PC-3 (cell line): ENCODE measurements at regions not wholly inside any gene's neighbourhood (a gene's known extent, or its start where the extent isn't known, plus 50 kb on each side); places are given as distances from the start of the nearest gene placed in this dataset.

Experiments
- ATAC-seq: fragments of 200-7000 bp; cut with Tn5 transposase; 2 replicates; pipeline ENCODE4 v1.9.1; 2020; ENCODE audit warnings: mild to moderate bottlenecking, moderate library complexity
- BruUV-seq: library from RNA; stranded (reverse); fragments of 400-500 nt; replicated peaks from 2 replicates; lab custom pipeline; 2021; lab: Mats Ljungman, UMichigan
- CTCF ChIA-PET: fragments of 300-600 bp; sonication (Branson Sonifier 250); formaldehyde crosslinking; loops from one replicate; lab custom pipeline; 2022; ENCODE audit warnings: antibody characterized with exemption; lab: Charles Lee
- POLR2A ChIA-PET: fragments of 300-600 bp; sonication (Branson Sonifier 250); formaldehyde crosslinking; loops from one replicate; lab custom pipeline; 2022; ENCODE audit warnings: antibody characterized with exemption; ENCODE audit not compliant: unreplicated experiment; lab: Charles Lee
- DNase-seq: peaks from one replicate; pipeline ENCODE4 v3.0.0-alpha.2; 2015
- H2AFZ ChIP-seq: fragments of 300-600 bp; sonication (generic); 2 replicates; pipeline ENCODE4 v1.6.0; 2016; ENCODE audit warnings: antibody characterized with exemption, low read length
- H3F3A ChIP-seq: fragments of 300-600 bp; sonication (generic); one replicate; pipeline ENCODE4 v1.6.0; 2017; ENCODE audit warnings: antibody characterized with exemption, low read length, control low read depth, mild to moderate bottlenecking; ENCODE audit not compliant: unreplicated experiment
- H3K27ac ChIP-seq: fragments of 300-600 bp; sonication (generic); 2 replicates; pipeline ENCODE4 v1.5.1; 2016; ENCODE audit warnings: mild to moderate bottlenecking, low read length
- H3K27me3 ChIP-seq: fragments of 300-600 bp; sonication (generic); 2 replicates; pipeline ENCODE4 v1.6.1; 2016; ENCODE audit warnings: low read length, mixed read lengths
- H3K36me3 ChIP-seq: fragments of 300-600 bp; sonication (generic); 2 replicates; pipeline ENCODE4 v1.6.1; 2016; ENCODE audit warnings: low read depth, mixed run types, low read length, mixed read lengths
- H3K4me1 ChIP-seq: fragments of 300-600 bp; sonication (generic); 2 replicates; pipeline ENCODE4 v1.5.1; 2016; ENCODE audit warnings: low read length; ENCODE audit not compliant: insufficient read depth
- H3K4me2 ChIP-seq: fragments of 300-600 bp; sonication (generic); 2 replicates; pipeline ENCODE4 v1.6.0; 2016; ENCODE audit warnings: low read length
- H3K4me3 ChIP-seq: fragments of 300-600 bp; sonication (generic); 2 replicates; pipeline ENCODE4 v1.5.1; 2016; ENCODE audit warnings: mild to moderate bottlenecking, low read length, mixed read lengths
- H3K79me2 ChIP-seq: fragments of 300-600 bp; sonication (generic); 2 replicates; pipeline ENCODE4 v1.6.1; 2017; ENCODE audit warnings: low read length, mixed read lengths
- H3K9ac ChIP-seq: fragments of 300-600 bp; sonication (generic); 2 replicates; pipeline ENCODE4 v1.6.0; 2016; ENCODE audit warnings: mild to moderate bottlenecking, low read length
- H3K9me2 ChIP-seq: fragments of 300-600 bp; sonication (generic); replicated peaks from 2 replicates; pipeline ENCODE4 v1.6.1; 2016; ENCODE audit warnings: mixed run types, low read length, mixed read lengths
- H3K9me3 ChIP-seq: fragments of 300-600 bp; sonication (generic); 2 replicates; pipeline ENCODE4 v1.6.1; 2016; ENCODE audit warnings: low read length, mixed read lengths
- H4K20me1 ChIP-seq: fragments of 300-600 bp; sonication (generic); 2 replicates; pipeline ENCODE4 v1.6.1; 2016; ENCODE audit warnings: low read length, mixed read lengths
- EZH2 ChIP-seq: fragments of 300-600 bp; sonication (generic); IDR thresholded peaks from one replicate; pipeline ENCODE4 v1.6.1; 2017; ENCODE audit warnings: antibody characterized with exemption, mild to moderate bottlenecking, low read length; ENCODE audit not compliant: unreplicated experiment
- EZH2phosphoT487 ChIP-seq: fragments of 300-600 bp; sonication (generic); IDR thresholded peaks from 2 replicates; pipeline ENCODE4 v1.6.1; 2018; ENCODE audit warnings: mild to moderate bottlenecking, antibody characterized with exemption, low read length, borderline replicate concordance
- intact Hi-C: fragments of 100-400 bp; cut with micrococcal nuclease; formaldehyde crosslinking; loops from 2 replicates; pipeline ENCODE4 v1.9.0; 2023
- TF ChIP-seq, protein P1 (sequence below): fragments of 300-600 bp; sonication (generic); conservative IDR thresholded peaks from 2 replicates; pipeline ENCODE4 v1.5.1; 2017; ENCODE audit warnings: antibody characterized with exemption, low read depth, mild to moderate bottlenecking, low read length

DNA sequence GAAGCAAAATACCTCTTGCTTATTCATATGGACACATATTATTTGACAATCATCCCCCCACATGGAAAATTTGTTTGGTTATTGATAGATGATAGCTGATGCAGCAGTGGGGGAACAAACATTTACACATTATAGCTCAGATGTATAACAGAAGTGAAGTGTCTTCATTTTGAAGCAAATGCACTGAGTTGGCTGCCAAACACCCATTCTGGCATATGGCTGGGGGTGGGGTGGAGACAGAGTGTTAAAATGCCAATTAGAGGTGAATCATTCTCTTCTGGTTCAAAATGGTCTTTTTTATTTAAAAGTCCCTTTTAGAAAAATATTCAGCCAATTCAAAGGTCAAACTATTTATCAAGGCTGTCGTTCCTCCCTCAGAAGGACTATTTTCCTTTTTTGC lies 157.3 kb upstream of the TRPC6 start:
- Histone ChIP-seq H3F3A (no peaks in the 10 kb centered on the region), H4K20me1 (no peaks in the 10 kb centered on the region), H3K9ac (no peak overlapping the region), H3K27me3 (no peaks in the 10 kb centered on the region), H3K27ac (no peak overlapping the region), H3K4me3 (no peak overlapping the region), H3K9me3 (no peaks in the 10 kb centered on the region), H3K4me2 (no peak overlapping the region), H3K4me1 (no peaks in the 10 kb centered on the region), H3K79me2 (no peaks in the 10 kb centered on the region), H2AFZ (no peak overlapping the region), H3K9me2 (no peaks in the 10 kb centered on the region), H3K36me3 (no peaks in the 10 kb centered on the region)
- TF ChIP-seq EZH2phosphoT487 (no peak), EZH2 (no peak)
- TF ChIP-seq, protein P1, sequence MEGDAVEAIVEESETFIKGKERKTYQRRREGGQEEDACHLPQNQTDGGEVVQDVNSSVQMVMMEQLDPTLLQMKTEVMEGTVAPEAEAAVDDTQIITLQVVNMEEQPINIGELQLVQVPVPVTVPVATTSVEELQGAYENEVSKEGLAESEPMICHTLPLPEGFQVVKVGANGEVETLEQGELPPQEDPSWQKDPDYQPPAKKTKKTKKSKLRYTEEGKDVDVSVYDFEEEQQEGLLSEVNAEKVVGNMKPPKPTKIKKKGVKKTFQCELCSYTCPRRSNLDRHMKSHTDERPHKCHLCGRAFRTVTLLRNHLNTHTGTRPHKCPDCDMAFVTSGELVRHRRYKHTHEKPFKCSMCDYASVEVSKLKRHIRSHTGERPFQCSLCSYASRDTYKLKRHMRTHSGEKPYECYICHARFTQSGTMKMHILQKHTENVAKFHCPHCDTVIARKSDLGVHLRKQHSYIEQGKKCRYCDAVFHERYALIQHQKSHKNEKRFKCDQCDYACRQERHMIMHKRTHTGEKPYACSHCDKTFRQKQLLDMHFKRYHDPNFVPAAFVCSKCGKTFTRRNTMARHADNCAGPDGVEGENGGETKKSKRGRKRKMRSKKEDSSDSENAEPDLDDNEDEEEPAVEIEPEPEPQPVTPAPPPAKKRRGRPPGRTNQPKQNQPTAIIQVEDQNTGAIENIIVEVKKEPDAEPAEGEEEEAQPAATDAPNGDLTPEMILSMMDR: no peak
- ChIA-PET POLR2A (no interaction called here), CTCF (no interaction called here)
- ATAC-seq (no peak), DNase-seq (no peak)
- intact Hi-C loops: no loop called here
- no TSS peak for BruUV-seq

- POLR2A ChIA-PET: no interaction called here
- TF ChIP-seq EZH2phosphoT487: no peak
- TF ChIP-seq EZH2: no peak
- TF ChIP-seq, protein P1: no peak
- DNase-seq (no peak), ATAC-seq (no peak)
- Histone ChIP-seq H3F3A (no peaks in the 10 kb centered on the region), H3K36me3 (no peaks in the 10 kb centered on the region), H4K20me1 (no peaks in the 10 kb centered on the region), H3K9me3 (no peaks in the 10 kb centered on the region), H2AFZ (no peak overlapping the region), H3K4me1 (no peaks in the 10 kb centered on the region), H3K27me3 (no peaks in the 10 kb centered on the region), H3K4me2 (no peak overlapping the region), H3K79me2 (no peaks in the 10 kb centered on the region), H3K27ac (no peak overlapping the region), H3K9ac (no peak overlapping the region), H3K4me3 (no peak overlapping the region), H3K9me2 (no peaks in the 10 kb centered on the region)
- BruUV-seq: no TSS peak
- intact Hi-C loops: no loop called here
- CTCF ChIA-PET: no interaction called here
Measured at GRCh38 chr11:101738452-101738851, 154.6 kb upstream of the TRPC6 start.

DNA sequence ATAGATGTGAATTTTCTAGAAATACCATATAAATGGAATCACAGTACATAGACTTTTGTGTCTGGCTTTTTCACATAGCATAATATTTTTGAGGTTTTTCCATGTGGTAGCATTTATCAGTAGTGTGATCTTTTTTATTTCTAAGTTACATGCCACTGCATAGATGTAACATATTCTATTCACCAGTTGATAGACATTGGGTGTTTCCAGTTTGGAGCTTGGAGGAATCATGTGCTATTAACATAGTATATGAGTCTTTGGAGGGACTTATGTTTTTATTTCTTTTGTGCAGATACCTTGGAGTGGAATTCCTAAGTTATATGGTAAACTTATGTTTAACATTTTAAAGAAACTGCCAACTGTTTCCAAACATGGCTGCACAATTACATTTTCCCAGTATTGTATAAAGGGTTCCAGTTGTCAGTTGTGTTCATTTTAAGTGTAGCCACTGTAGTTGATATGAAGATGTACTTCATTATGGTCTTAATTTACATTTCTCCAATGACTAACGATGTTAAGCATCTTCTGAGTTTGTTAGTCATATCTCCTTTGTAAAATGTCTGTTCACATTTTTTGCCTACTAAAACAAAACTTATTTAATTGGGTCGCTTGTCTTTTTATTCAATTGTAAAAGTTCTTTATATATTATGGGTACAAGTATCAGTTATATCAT lies 145.7 kb upstream of the TRPC6 start:
- H3K79me2 ChIP-seq: no peaks in the 10 kb centered on the region
- no peaks in the 10 kb centered on the region for H3K4me1 ChIP-seq
- no TSS peak for BruUV-seq
- no peak overlapping the region for H3K4me3 ChIP-seq
- no peak for DNase-seq
- no peaks in the 10 kb centered on the region for H3F3A ChIP-seq
- intact Hi-C loops: no loop called here
- H3K4me2 ChIP-seq: no peak overlapping the region
- no peaks in the 10 kb centered on the region for H3K36me3 ChIP-seq
- CTCF ChIA-PET: no interaction called here
- TF ChIP-seq EZH2phosphoT487: no peak
- TF ChIP-seq, protein P1: no peak
- no peak for TF ChIP-seq EZH2
- no peak overlapping the region for H2AFZ ChIP-seq
- no peaks in the 10 kb centered on the region for H3K9me3 ChIP-seq
- H3K27ac ChIP-seq: no peak overlapping the region
- H3K9me2 ChIP-seq: no peaks in the 10 kb centered on the region
- no peak for ATAC-seq
- no peaks in the 10 kb centered on the region for H3K27me3 ChIP-seq
- no peak overlapping the region for H3K9ac ChIP-seq
- POLR2A ChIA-PET: no interaction called here
- no peaks in the 10 kb centered on the region for H4K20me1 ChIP-seq
